ENCODE measurements at regions not wholly inside any gene's neighbourhood (a gene's known extent, or its start where the extent isn't known, plus 50 kb on each side); places are given as distances from the start of the nearest gene placed in this dataset.
A peak's percentile ranks its signal among the peaks of the same experiment; 100 is the strongest.
"Not testable (repeated sequence)": the region's sequence is repeated elsewhere in the genome, so short reads cannot be mapped to it uniquely, and the experiment has no call there.

- DNase-seq: peak in 1 of 2 donors; percentile 1
Observed at GRCh38 chr6:103344554-103345163, 1515.1 kb downstream of the HACE1 start.

DNA sequence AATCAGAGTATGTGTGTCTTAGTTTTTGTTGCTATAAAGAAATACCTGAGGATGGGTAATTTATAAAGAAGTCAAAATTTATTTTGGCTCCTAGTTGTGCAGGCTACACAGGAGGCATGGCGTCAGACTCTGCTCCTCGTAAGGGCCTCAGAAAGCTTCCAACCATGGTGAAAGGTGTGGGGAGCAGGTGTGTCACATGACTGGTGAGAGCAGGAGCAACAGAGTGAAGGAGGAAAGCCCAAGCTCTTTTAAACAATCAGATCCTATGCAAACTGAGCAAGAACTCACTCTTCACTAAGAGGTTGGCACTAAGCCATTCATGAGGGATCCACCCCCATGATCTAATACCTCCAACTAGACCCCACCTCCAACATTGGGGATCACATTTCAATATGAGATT, 1524.3 kb downstream of the HACE1 start:
- DNase-seq: no peak

DNA sequence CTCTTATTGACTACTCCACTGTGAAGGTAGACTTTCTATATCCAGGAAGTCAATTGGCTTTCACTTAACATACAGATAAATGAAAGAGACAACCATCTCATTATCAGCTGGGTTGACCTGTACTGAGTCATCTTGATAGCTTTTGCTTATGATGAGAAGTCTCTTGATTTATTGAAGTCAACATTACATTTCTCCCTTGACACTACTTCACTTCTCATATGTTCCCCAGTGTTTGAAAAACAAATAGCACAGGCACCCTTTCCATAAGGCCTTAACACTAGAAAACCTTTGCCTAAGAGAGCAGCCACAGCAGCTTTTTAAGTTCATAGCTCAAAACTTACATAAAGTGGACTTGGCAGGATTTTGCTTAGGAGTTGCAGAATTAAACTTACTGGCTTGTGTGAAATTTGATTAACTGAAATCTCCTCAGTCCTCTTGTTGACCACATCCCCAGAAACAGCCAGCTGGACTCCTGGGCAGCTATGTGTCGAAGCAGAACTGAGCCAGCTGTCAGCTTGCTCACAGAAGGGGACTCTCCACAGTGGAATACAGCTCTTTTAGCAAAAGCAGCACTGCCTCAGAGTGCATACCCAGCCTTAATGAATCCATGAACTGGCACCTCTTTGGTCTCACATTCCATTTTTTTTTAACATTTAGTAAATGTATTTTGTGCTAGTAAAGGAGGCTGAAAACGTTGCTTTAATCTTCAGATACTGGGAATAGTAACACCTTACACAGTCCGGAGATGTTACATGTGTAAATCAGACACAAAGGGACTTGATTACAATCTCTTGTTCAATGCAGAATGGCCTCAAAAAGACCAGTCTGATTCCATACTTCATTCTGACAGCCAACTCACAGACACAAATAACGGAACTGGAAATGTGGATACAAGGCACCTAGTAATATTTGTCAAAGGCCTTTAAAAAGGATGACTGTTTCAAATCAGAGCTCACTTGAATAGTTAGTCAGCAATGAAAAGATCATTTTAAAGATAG, 1532.7 kb downstream of the HACE1 start:
- peak; percentile 77 for DNase-seq

- DNase-seq: no peak
Observed at GRCh38 chr6:103313432-103313831, 1546.3 kb downstream of the HACE1 start.

GRCh38 chr6:103294376-103294775, 1565.3 kb downstream of the HACE1 start:
- DNase-seq: not testable (repeated sequence)

DNA sequence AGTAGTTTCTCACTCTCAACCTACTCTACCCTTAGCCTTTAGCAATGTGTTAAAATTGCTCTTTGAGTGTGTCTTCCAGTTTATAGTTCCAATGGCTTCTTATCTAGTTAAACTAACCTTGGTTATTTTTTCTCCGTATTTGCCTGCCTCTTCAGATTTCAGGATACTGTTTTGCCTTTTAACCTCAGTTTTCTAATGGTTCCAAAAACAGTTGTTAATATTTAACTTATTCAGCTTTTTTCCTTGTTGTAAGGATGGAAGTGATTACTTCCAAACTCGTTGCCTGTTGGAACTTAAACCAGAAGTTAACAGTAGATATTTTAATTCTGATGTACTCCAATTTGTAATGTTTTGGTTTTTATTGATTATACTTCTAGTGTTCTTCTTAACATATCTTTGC, 1574.9 kb downstream of the HACE1 start:
- DNase-seq: no peak

DNA sequence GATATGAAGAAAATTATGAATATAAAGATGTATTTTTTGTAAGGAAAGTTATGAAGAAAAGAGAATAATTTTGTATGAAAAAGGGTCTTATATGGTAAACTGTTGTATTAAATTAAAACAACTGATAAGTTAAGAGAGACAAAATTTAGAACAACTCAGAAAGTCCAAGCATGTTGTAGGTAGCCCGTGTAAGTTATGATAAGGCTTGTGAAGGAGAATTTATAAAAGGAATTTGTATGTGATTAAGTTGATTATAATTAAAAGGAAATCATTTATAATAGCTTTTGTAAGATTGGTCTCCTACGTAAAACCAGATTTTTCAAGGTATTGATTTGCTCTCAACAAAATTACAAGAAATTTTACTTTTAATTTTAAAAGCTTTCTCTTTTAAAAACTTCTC, 1579.3 kb downstream of the HACE1 start:
- DNase-seq: no peak

DNA sequence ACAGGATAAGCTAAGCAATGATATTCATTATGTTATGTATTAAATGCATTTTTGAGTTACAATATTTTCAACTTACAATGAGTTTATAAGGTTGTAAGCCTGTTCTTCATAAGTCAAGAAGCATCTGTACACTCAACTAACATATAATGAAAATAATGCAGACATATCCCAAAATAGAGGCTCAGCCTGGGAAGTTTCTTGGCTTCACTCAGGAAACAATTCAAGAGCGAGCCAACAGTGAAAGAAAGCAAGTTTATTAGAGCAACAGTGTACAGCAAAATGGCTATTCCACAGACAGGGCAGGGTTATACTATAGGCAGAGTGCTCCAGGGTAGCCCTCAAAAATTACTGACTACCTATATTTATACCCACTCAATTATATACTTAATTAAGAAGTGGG, 1581.8 kb downstream of the HACE1 start:
- no peak for DNase-seq

DNA sequence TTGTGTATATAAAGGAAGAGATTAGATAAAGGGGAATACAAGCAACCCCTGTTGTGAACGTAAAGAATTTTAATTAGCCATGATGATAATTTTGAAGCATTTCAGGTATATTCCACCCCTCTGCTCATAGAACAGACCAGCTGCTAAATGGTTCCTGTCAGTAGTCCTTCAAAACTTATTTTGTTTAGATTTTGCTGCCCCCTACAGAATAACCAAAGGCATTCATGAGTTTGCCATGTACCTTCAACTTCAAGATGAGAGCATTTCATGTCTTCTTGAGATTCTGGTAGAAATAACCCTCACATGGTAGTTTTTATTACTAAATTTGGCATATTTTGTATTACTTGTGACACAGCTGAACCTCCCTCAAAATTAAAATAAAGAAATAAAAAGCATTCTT, 1586.7 kb downstream of the HACE1 start:
- DNase-seq: no peak

DNA sequence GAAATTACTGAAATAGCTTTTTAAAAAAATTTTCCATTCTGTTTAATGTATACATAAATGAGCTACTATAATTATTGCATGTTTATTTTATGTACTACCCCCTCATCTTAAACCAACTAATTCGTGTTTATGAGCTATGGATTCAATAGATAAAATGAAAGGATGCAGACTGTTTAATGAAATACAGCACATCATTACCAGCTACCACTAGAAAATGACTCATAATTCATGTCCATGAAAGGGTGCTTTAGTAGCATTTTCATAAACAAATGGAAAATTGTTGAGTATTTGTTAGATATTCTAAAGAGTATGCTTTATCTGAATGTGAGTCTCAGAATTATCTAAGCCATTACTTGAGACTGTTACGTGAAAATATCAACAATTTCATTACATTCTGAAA, 1590.1 kb downstream of the HACE1 start:
- peak in 1 of 2 donors; percentile 17 for DNase-seq

DNA sequence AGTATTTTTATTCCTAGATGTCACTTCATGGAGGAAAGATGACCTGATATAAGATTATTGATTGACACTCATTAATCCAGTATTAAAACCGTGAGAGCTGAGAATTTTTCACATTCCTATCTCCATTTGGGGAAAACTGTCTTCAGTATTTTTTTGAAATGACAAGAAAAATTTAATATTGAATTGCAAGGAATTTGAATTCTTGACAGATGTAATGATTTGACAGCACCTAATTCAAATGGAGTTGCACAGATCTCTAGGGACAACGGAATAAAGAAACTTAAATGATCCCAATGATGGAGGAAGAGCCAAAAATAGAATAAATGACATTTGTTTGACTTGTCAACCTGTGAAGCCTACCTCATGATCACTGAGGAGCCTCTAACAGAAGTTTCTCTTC, 1591.4 kb downstream of the HACE1 start:
- no peak for DNase-seq

DNA sequence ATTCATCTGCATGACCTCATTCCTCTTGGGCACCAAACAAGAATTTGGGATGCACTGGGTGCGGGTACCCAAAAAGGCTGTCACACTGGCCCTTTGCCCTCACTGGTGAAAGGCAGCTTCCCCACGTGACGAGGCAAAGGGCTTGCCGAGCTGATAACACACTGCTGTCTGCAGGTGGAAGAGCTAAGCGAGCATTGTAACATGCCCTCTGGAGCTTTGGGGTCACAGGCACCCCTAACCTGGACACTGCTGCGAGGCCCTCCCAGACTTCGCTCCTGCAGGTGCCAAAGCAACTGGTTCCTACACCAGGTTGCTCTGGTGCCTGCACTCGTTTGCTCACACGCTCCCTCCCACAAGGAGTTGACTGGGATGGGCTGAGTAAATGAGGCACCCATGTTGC, 1595.7 kb downstream of the HACE1 start:
- DNase-seq: no peak

- no peak for DNase-seq
Observed at GRCh38 chr6:103255132-103255531, 1604.6 kb downstream of the HACE1 start.

DNA sequence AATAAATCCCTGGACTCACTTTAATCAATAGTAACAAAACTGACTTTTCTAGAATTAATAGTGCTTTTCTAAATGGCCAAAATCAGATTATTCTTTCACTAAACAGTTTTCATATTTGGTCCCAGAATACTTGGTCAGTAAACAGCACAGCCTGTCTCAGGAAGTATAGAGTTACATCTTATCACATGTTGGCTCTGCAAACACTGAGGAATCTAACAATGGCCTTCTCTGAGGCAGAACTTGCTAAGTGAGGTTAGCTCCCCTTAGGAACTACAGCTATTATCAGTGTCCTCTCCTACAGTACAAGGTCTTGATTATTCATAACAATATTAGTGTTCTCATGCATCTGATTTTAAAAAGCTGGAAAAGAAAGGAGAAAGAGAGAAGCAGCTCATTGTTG, 1622.8 kb downstream of the HACE1 start:
- DNase-seq: peak in 1 of 2 donors; percentile 0

GRCh38 chr6:103231181-103231580, 1628.5 kb downstream of the HACE1 start:
- no peak for DNase-seq

DNA sequence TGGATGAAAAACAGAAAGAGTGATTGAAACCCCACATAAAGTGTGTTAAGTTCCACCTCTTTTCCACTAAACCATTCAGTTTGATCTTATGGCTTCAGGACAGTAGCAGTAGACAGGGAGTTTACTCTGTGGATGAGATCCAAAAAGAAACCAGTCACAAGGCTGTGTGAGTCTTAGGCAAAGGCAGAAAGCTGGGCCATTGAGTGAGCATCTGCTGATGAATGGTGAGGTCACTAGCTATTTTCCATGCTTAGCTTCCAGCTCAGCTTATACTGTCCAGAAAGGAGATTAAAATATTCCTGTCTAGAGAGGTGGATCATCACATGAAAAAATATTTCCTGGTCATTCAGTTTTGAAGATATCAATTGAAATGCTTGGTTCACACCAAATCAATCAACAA, 1643.9 kb downstream of the HACE1 start:
- DNase-seq: no peak

DNA sequence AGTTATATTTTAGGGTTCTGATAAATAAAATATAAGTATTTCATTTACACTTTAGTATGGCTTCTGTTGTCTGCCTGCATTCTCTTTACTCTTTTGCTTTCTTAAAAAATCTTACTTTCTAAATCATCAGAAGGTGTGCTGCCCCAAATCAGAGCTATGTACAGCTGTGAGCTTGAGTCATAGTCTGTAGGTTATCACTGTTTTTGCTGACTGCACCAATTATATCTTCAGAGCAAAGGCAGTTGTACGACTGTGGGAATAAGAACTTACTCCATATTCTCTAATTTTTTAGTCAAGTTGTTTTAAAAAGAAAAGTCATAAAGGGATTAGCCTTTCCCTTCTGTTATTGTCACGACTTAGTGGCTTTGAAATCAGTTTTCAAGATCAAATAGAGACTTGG, 1649.0 kb downstream of the HACE1 start:
- no peak for DNase-seq

GRCh38 chr6:103198386-103198785, 1661.3 kb downstream of the HACE1 start:
- peak; percentile 12 to 27 for DNase-seq

DNA sequence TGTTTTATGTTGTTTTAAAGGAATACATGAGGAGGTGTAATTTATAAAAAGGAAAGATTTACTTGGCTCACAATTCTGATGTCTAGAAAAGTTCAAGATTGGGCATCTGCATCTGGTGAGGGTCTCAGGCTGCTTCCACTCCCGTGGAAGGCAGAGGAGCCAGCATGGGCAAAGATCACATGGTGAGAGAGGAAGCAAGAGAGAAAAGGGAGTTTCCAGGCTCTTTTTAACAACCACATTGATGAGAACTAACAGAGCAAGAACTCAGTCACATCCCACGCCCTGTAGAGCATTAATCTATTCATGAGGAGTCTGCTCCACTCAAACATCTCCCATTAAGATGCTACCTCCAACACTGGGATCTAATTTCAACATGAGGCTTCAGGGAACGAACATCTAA, 1666.3 kb downstream of the HACE1 start:
- no peak for DNase-seq

GRCh38 chr6:103191391-103192093, 1668.2 kb downstream of the HACE1 start:
- DNase-seq: no peak

- DNase-seq: no peak
Observed at GRCh38 chr6:103184776-103185175, 1674.9 kb downstream of the HACE1 start.

- DNase-seq: no peak
Observed at GRCh38 chr6:103183831-103184411, 1675.8 kb downstream of the HACE1 start.
